HG03097 (cell line): ENCODE measurements at regions not wholly inside any gene's neighbourhood (a gene's known extent, or its start where the extent isn't known, plus 50 kb on each side); places are given as distances from the start of the nearest gene placed in this dataset.
A peak's percentile ranks its signal among the peaks of the same experiment; 100 is the strongest.
"Not testable (repeated sequence)": the region's sequence is repeated elsewhere in the genome, so short reads cannot be mapped to it uniquely, and the experiment has no call there.

Source experiments
- ATAC-seq: cut with Tn5 transposase; IDR thresholded peaks from one replicate; pipeline ENCODE4 v1.9.1; 2021; ENCODE audit not compliant: unreplicated experiment, low FRiP score

DNA sequence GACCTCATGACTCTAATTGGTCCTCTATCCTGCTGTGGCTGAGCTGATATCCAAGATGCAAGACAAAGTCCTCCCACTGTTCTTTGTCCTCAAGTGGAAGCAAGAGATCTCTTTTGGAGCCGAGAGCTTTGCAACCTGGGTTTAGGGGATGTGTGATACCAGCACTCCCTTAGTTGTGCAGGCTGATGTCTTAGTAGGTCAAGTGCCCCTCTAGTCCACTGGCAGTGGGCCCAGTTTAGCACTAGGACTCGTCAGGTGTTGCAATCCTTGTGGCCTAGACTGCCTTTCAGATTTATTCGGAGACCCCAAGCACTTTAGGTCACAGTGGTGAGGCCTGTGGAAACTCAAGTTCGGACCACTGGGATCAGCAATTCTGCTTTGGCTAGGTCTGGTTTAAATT is 64.0 kb downstream of the GPRASP3 start:
- ATAC-seq, result no peak

DNA sequence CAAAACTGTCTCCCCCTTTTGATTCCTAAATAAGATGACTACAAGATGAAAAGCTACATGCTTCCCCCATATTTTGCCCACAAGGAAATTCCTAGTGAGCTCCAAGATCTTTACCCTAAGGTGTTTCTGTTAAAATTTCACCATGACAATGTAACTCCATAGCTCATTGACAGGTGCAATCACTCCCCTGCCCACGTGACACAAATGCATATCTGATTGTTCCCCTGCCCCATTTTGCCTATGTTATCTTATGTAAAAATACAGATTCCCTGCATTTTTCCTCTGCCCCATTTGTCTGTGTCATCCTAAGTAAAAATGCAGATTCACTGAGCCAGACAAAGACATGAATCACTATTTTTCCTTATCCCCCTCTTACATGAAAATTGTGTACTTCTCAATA is 66.7 kb downstream of the GPRASP3 start:
- ATAC-seq, result no peak

- no peak for ATAC-seq
Observed at GRCh38 chrX:102808336-102808735, 87.8 kb downstream of the GPRASP3 start.

DNA sequence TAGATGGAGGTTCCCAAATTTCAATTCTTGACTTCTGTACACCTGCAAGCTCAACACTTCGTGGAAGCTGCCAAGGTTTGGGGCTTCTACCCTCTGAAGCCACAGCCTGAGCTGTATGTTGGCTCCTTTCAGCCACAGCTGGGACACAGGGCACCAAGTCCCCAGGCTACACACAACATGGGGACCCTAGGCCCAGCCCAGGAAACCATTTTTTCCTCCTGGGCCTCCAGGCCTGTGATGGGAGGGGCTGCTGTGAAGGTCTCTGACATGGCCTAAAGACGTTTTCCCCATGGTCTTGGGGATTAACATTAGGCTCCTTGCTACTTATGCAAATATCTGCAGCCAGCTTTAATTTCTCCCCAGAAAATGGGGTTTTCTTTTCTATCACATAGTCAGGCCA is 97.7 kb downstream of the GPRASP3 start:
- ATAC-seq, result not testable (repeated sequence)

- ATAC-seq, result no peak
Observed at GRCh38 chrX:102832661-102833060, 104.4 kb upstream of the RAB40AL start.

- ATAC-seq, result no peak
Observed at GRCh38 chrX:102833136-102833535, 103.9 kb upstream of the RAB40AL start.

GRCh38 chrX:102835504-102836146 is 101.4 kb upstream of the RAB40AL start:
- ATAC-seq, result no peak

GRCh38 chrX:102837847-102838246 is 99.2 kb upstream of the RAB40AL start:
- ATAC-seq, result no peak

GRCh38 chrX:102840871-102841705 is 96.0 kb upstream of the RAB40AL start:
- no peak for ATAC-seq

DNA sequence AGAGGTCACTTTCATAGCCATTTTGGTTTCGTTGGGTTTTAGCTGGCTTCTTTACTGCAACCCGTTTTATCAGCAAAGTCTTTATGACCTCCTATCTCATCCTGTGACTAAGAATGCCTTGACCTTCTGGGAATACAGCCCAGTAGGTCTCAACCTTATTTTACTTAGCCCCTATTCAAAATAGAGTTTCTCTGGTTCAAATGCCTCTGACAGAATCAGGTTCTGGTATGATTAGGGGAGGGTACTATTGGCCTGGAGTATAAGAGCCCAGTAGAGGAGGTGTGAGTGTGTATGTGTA is 95.4 kb upstream of the RAB40AL start:
- ATAC-seq, result no peak

DNA sequence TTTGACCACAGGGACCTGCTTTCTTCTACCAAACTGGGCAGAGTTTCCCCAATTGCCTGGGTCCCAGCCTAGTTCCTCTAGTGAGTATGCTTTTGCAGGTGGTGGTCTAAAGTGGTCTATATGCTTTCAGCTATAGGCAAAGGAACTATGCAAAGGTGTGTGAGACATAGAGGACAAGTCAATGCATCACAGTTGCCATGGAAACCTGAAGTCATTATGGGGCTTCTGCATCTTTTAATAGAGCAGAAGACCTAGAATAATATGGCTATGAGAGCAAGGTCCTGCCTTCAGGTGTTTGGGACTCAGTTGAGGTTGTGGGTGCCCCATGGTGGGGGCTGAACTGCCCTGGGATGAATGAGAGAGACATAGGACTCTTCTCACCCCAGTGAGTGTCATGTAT is 92.1 kb upstream of the RAB40AL start:
- ATAC-seq, result no peak

DNA sequence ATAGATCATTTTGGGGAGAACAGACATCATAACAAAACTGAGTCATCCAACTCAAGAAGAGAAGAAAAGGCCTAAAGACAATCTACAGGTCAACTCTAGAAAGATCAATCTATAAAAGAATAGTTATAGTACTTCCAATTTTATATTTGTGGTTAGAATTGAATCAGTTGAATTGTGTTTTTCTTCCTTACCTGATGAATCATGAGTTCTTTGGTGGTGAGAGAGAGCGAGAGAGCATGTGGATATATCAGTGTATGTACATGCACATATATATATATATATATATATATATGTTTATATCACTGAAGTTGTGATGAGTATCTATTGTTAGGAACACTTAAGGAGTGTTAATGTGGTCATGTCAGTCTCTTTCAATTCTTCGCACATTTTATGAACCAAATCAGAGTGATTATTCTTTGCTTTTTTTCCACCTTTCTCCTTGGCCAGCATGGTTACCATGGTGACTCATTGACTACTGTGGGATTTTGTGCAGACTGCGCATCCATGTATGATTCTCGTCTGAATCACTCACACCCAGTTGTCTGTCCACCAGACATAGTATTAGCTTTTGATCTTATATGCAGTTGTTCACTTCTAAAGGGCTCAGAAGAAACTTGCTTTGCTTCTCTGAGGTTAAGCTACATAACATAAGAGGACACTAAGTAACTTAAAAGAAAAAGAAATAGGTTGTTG is 90.4 kb upstream of the RAB40AL start:
- no peak for ATAC-seq

DNA sequence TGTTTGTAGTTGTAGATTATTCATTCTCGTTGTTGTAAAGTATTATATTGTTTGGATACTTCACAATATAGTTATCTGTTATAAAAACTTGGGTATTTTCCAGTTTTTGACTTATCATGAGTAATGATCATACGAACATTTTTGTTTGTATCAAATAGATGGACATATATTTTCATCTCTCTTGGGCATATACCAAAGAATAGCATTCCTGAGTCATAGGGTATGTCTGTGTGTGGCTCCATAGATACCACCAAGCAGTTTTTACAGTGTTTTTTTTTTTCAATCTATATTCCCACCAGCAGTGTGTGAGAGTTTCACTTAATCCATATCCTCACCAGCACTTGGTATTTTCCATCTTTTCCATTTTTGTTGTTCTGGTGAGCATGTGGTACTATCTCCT is 89.7 kb upstream of the RAB40AL start:
- ATAC-seq, result no peak

DNA sequence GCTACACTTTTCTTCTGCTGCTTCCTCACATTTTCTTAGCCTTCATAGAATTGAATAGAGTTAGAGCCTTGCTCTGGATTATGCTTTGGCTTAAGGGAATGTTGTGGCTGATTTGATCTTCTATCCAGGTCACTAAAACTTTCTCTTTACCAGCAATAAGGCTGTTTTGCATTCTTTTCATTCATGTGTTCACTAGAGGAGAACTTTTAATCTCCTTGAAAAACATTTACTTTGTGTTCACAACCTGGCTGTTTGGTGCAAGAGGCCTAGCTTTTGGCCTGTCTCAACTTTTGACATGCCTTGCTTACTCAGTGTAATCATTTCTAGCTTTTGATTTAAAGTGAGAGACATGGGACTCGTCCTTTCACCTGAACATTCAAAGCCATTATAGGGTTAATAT is 87.7 kb upstream of the RAB40AL start:
- no peak for ATAC-seq

DNA sequence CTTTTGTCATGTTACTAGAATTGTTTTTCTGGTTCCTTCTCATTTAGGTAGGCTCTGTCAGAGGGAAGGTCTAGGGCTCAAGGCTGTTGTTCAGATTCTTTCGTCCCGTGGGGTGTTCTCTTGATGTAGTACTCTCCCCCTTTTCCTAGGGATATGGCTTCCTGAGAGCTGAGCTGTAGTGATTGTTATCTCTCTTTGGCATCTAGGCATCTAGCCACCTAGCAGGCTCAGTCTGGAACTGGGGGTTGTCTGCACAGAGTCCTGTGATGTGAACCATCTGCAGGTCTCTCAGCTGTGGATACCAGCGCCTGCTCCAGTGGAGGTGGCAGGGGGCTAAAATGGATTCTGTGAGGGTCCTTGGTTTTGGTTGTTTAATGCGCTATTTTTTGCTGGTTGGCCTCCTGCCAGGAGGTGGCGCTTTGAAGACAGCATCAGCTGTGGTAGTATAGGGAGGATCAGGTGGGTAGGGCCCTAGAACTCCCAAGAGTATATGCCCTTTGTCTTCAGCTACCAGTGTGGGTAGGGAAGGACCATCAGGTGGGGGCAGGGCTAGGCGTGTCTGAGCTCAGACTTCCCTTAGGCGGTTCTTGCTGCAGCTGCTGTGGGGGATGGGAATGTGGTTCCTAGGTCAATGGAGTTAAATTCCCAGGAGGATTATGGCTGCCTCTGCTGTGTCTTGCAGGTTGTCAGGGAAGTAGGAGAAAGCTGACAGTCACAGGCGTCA is 78.1 kb upstream of the RAB40AL start:
- not testable (repeated sequence) for ATAC-seq

GRCh38 chrX:102859550-102859871 is 77.6 kb upstream of the RAB40AL start:
- ATAC-seq, result no peak

DNA sequence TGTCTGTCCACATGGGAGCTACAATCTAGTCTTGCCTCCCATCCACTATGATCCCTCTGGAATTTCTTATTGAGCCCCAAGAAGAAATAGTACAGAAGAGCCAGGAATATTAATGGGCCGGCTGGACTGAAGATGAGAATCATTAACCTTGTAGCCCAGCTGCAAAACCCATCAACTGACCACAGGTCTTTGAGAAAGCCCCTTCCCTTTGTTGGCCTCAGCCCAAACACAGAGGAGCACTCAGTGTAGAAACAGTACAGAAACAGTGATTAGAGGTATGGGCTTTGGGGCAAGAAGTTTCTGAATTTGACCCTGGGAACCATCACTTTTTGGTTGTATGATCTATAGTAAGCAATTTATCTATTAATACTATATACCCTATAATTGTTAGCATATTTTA is 76.8 kb upstream of the RAB40AL start:
- peak; percentile 56 for ATAC-seq

DNA sequence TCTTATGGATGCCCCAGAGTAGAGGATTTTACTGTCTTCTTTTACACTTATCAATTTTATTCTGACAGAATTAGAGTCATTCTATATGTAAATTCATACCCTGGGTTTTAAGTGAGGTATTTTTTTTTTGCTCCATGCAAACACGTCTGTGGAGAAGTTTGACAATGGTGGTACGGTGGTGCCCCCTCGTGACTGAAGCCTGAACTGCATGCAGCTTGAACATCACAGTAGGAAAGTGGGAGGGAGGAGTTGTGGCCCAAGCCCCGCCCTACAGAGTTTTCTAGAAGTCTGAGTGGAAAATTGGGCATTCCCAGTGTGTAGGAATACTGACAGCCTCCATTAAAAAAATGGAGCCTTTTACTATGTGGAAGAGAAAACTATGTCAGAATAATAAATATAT is 73.3 kb upstream of the RAB40AL start:
- peak; percentile 95 for ATAC-seq

GRCh38 chrX:102866981-102867656 is 70.0 kb upstream of the RAB40AL start:
- no peak for ATAC-seq

DNA sequence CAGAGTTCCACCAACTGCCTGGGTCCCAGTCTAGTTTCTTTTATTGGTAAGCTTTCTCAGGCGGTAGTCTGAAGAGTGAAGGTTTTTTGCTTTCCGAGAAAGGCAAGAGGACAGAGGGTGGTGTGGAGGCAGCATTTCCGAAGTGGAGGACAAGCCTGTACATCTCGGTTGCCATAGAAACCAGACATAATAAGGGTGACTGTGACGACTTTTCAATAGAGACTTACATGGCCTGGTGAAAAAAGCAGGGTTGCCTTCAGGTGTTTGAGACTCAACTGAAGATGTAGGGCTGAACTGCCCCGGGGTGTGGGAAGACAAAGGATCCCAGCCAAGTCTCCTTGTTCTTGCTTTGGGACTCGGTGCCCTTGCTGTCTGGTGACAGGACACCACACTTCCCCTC is 53.6 kb upstream of the RAB40AL start:
- no peak for ATAC-seq
